HG03354 (cell line): ENCODE measurements at regions not wholly inside any gene's neighbourhood (a gene's known extent, or its start where the extent isn't known, plus 50 kb on each side); places are given as distances from the start of the nearest gene placed in this dataset.
"Not testable (repeated sequence)": the region's sequence is repeated elsewhere in the genome, so short reads cannot be mapped to it uniquely, and the experiment has no call there.

Experiments used
- ATAC-seq: cut with Tn5 transposase; IDR thresholded peaks from one replicate; pipeline ENCODE4 v1.9.1; 2021; ENCODE audit warnings: mild to moderate bottlenecking; ENCODE audit not compliant: unreplicated experiment, poor library complexity, severe bottlenecking

- no peak for ATAC-seq
Measured at GRCh38 chr6:11899645-11900044, 112.5 kb upstream of the HIVEP1 start.

- ATAC-seq: no peak
Measured at GRCh38 chr6:11894212-11894611, 115.6 kb upstream of the ADTRP start.

GRCh38 chr6:11891547-11891946 is 112.9 kb upstream of the ADTRP start:
- no peak for ATAC-seq

- ATAC-seq: no peak
Measured at GRCh38 chr6:11890849-11891248, 112.2 kb upstream of the ADTRP start.

DNA sequence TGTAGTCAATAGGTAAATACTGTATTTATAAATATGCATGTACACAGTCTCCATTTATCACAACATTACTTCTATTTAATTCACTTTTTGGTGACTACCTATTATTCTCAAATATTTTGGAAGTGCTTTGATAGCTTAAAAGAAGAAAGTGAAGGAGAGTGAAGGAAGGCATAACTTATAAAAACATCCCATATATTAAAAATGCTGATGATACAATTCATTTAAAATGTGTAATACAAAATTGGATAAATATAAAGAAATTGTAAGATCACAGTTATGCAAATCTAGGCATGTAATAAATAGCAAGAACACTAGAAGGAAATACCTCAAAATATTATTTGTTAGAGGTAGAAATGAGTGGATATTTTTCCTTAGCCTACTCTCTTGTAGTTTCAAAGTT is 111.6 kb upstream of the ADTRP start:
- no peak for ATAC-seq

GRCh38 chr6:11889572-11889971 is 111.0 kb upstream of the ADTRP start:
- ATAC-seq: no peak

DNA sequence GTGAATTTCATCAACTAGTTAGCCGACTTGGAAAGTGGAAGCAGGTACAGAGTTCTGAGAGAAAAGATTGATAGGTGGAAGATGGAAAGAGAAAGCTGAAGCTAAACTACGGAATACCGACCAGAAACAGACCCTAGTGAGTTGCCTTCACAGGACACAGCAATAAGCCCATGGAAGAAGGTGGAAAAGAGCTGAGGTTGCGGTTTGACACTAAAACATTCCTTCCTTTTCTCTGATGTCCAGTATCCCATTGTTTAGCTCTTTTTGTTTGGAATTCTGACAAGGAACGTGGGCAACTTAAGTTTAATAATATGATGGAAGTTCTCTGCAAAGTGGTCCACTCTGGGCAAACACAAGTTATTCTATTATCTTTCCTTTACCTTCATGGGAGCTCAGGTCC is 110.1 kb upstream of the ADTRP start:
- no peak for ATAC-seq

- no peak for ATAC-seq
Measured at GRCh38 chr6:11885159-11885558, 106.6 kb upstream of the ADTRP start.

DNA sequence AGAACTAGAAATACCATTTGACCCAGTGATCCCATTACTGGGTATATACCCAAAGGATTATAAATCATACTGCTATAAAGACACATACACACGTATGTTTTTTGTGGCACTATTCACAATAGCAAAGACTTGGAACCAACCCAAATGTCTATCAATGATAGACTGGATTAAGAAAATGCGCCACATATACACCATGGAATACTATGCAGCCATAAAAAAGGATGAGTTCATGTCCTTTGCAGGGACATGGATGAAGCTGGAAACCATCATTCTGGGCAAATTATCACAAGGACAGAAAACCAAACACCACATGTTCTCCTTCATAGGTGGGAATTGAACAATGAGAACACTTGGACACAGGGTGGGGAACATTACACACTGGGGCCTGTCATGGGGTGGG is 104.9 kb upstream of the ADTRP start:
- not testable (repeated sequence) for ATAC-seq

GRCh38 chr6:11880156-11880555 is 101.6 kb upstream of the ADTRP start:
- ATAC-seq: not testable (repeated sequence)

DNA sequence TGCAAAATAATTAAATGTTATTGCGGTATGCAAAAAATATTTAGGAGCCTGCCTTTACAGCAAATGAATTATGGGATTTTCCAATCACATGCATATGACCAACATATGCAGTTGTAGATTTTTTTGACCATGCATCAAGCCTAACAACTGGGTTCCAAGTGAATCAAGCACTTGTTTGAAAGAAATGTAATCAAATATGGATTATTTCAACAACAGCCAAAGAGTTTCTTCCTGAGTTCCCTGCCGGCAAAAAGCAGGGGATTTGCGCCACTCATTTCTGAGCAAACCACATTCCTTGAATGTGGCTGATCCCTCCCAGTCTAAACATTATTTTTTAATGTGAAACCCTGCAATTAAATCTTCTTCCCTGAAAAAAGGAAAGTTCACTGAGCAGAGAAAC is 100.1 kb upstream of the ADTRP start:
- ATAC-seq: no peak

DNA sequence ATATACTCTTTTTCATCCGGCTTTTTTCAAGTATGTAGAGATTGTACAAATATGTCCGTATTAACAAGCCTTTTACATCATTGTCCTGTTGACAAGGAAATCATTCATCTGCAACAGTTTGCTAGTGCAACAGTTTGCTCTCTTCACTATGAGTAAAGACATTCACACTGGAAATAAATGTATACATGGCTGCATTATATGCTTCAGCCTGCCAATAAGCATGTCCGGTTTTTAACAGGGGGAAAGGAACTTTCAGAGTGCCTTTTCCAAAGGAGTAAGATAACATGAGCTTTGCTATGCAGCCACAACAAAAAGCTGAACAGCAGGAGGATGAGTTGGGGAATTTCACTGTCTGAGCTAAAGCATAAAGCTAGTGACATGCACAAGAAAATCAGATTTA is 99.4 kb upstream of the ADTRP start:
- ATAC-seq: no peak

GRCh38 chr6:11876934-11877433 is 98.4 kb upstream of the ADTRP start:
- ATAC-seq: peak; percentile 71

DNA sequence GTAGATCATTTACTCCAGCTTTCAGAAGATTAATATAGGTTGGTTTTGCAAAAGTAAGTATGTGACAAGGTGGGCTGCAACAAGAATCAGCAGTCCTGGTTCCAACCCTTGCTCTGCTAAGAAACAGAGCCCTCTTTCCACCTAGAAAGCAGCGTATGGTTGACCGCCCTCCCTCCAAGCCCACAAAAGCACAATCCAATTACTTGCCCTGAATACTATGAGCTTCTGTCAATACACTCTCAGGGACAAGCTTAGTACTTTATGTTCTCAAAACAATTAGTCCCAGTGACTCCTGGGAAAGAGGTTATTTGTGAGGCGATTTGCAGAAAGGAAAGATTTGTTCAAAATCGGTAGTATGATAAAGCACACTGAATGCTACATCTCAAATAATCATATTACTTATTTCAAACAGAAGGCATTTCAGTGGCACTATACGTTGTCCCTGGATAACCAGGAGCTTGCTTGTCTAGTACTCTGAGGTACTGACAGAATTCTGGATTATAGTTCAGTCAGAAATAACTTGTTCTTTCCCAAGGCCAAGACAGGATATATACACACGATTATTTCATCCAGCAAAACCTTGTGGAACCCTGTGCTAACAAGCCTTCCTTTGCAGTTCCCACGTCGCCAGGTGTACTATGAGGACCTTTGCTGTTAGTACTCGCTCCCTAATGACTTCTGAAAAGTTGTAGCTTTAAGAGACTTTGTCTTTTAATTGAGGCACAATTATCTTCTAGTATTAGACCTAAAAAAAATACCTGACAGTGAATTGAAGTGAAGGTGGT is 96.9 kb upstream of the ADTRP start:
- ATAC-seq: no peak

DNA sequence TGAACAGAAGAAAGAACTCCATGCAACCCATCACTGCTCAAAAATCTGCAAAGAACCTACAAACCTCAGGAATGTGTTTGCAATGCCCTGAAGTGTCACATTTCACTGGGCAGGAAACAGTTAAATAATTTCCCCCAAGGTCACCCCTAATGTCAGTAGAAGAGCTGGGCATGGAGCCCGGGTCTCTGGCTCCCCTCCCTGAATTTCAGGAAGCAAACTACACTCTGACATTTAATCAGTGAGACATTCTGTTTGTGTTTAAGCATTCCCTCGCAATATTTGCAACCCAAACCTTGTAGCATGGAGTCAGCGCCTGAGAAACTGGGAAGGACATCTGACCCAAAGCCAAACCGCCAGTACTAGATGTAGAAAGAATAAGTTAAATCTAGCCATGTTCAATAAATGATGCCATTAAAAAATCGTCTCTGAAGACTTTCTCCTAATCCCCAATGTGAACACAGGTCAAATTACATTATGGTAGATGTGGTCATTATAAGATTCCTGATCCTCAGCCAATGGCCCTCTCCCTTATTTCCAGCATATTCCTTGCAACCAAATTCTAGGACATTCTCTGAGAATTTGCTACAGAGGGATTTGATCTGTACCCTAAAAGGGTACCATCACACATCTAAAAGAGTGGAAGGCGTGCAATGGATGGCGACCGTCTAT is 91.2 kb upstream of the ADTRP start:
- ATAC-seq: no peak

GRCh38 chr6:11868392-11868791 is 89.8 kb upstream of the ADTRP start:
- ATAC-seq: no peak

GRCh38 chr6:11865680-11866300 is 87.2 kb upstream of the ADTRP start:
- ATAC-seq: no peak

GRCh38 chr6:11858439-11858838 is 79.8 kb upstream of the ADTRP start:
- no peak for ATAC-seq

GRCh38 chr6:11855743-11856142 is 77.1 kb upstream of the ADTRP start:
- no peak for ATAC-seq

GRCh38 chr6:11854408-11855165 is 76.0 kb upstream of the ADTRP start:
- ATAC-seq: peak; percentile 67
